Tongue (tissue), 1 donor: ENCODE measurements at regions not wholly inside any gene's neighbourhood (a gene's known extent, or its start where the extent isn't known, plus 50 kb on each side); places are given as distances from the start of the nearest gene placed in this dataset.
"Not testable (repeated sequence)": the region's sequence is repeated elsewhere in the genome, so short reads cannot be mapped to it uniquely, and the experiment has no call there.

Experiments used
- DNase-seq: peaks from one replicate; pipeline ENCODE4 v3.0.0-alpha.2; 2015

DNA sequence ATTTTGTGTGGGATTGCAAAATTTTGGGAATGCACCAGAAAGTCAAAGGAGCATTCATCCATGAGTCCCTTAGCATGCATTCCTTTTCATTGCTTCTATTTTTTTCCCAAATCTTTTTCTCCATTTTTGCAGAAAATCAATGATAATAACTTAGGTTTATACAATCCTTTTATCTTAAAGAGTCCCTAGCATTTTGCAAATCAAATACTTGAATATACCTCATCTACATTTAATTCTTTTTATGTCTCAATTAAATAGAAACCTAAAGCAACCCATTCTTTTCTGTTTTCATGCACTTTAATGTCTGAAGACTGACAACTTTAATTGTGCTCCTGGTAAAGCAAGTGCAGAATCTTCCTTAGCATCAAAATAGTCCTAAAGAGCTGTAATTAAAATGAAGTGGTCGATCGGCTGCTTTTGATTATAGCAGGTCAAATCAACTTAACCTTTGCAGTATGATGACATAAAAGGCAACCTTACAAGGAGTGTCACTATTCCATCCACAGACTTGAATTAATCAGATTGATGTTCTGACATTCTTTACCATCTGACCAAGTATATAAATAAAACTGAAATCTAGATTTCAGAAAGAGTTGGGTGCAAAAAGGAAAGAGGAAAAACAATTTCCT is 168.4 kb downstream of the ALG10B start:
- DNase-seq, result no peak

DNA sequence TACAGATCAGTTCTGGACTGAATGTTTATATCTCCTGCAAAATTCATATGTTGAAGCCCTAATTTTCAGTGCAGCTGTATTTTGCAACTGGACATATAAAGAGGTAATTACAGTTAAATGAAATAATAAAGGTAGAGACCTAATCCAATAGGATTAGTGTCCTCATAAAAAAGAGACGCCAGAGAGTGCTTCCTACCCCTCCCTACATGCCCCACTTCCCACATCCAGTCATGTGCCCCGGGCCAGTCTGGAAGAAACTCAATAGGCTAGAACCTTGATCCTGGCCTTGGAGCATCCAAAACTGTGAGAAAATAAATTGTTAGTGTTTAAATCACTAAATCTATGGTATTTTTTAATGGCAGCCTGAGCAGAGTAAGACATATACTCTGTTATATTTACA is 172.3 kb downstream of the ALG10B start:
- DNase-seq, result no peak

DNA sequence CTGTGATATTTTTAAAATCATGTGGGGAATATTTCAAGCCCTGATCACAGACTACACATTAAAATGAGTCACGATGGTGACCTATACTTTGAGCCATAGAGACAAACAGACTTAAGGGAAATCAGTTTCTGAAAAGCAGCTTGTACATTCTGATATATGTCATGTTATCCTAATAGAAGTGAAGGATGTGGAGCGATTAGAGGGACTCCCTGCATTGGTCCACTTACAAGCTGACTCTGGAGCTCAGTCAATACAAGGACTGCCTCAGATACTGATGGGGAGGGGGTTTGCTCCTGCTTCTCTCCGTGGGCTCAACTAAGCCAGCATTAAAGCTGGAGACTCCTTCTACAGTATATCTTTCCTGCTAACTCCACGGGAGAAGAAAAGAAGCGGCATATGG is 173.5 kb downstream of the ALG10B start:
- DNase-seq, result no peak

DNA sequence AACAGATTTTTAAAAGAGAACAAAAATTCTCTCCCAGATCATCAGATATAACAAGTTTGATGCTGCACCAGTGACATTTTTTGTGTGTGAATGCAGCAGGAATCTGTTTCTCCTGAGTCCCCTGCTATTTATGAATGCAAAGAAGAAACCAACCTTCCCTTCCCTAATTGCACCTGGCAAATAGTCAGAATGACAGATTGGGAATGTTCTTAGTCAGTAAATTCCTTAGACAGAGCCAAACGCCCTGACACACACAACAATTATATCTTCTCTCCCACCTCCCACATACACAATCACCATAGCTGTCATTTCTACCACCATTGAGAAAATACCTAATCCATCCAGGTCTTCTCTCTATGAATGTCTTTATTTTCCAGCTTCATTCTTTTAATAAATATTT is 174.4 kb downstream of the ALG10B start:
- DNase-seq, result no peak

DNA sequence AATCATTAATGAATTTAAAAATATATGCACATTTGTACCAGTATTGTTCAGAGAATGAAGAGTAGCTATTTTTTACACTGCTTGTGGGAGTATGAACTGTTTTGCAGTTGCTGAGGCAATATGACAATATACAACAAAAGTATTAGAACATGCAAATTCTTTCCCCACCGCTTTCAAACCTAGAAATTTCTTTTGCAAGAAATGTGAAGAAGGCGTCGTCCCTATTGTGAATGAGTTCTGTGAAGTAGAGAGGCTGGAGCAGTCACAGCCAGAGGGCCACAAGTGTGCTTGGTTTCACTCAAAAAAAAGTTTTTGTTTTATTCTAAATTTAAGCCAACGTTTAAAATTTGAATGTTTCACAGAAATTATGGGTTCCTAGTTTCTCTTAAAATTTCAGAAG is 184.9 kb downstream of the ALG10B start:
- no peak for DNase-seq

DNA sequence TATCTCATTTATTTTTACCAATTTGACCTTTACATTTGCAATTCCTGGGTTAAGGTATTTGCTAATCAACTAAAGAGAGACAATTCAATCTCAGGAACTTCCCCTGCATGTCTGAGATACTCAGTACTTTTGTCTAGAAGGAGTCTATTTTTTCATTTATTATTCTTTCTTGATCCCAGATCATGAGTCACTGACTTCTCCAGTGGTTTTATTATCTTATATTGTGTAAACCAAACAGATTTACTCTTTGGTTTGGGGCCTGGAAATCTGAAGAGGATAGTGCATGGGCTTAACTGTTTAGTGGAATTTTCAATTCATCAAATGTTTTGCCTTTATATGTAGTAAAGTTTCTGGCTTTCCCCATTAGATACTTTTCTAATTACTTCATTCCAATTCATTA is 185.4 kb downstream of the ALG10B start:
- DNase-seq, result no peak

DNA sequence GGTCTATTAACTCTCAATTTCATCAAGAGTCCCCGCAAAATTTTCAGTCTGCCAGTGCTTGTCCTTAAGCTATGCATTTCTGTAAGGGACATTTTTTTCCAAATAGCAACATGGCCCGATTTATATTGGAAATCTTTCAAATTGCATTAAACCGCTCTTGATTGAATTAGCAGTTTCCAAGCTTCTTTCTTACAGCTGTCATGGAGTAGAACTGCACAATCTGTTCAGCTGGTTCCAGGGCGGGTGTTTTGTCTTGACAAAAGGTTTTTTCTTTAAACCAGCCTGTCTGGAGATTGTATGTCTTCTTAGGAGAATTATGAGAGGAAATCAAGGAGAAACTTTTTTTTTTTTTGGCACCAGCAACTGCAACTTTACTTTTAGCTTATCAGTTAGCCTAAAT is 185.8 kb downstream of the ALG10B start:
- DNase-seq, result no peak

DNA sequence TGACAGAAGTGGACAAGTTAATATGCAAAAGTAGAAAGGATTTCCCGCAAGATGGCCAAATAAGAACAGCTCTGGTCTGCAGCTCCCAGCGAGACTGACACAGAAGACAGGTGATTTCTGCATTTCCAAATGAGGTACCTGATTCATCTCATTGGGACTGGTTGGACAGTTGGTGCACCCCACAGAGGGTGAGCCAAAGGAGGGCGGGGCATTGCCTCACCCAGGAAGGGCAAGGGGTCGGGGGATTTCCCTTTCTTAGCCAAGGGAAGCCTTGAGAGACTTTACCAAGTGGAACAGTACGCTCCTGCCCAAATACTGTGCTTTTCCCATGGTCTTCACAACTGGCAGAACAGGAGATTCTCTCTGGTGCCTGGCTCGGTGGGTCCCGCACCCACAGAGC is 191.3 kb downstream of the ALG10B start:
- DNase-seq, result no peak

DNA sequence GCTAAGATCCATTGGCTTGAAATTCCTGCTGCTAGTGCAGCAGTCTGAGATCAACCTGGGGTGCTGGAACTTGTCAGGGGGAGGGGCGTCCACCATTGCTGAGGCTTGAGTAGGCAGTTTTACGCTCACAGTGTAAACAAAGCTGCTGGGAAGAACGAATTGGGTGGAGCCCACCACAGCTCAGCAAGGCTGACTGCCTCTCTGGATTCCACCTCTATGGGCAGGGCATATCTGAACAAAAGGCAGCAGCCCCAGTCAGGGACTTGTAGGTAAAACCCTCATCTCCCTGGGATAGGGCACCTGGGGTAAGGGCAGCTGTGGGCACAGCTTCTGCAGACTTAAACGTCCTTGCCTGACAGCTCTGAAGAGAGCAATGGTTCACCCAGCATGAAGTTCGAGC is 191.7 kb downstream of the ALG10B start:
- no peak for DNase-seq

DNA sequence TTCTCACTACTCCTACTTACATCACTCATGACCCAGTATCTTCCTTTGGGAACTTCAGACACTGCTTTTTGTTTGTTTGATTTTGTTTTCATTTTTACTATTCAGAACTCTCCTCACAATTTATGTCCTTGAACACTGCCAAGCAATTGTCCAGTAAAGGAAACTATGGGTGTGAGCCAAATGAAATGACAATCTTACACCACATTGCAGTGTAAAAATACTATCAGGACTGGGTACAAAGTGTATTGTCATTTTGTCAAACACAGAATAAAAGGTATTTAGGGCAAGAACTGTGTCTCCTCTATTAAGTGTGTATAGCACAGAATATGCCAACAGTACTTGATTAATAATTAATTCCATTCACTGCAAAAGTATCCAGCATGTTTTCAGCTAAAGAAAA is 199.3 kb downstream of the ALG10B start:
- no peak for DNase-seq

DNA sequence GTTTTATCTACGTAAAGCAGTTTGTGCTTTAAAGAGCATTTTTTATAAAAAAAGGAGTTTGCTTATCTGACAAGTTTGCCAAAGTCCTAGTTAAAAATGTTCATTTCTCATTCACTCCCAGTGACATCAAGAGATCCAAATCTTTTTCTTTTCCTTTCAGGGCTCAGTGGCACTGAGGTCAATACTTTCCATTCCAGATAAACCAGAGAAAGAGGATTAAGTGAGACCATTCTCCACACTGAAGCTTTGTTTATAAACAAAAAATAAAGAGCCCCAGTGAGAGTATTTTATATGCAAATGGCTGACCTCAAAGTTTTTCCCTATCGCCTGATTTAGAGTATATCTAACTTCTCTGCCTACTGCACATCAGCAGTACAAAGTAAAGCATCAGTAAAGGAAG is 199.8 kb downstream of the ALG10B start:
- DNase-seq, result no peak

DNA sequence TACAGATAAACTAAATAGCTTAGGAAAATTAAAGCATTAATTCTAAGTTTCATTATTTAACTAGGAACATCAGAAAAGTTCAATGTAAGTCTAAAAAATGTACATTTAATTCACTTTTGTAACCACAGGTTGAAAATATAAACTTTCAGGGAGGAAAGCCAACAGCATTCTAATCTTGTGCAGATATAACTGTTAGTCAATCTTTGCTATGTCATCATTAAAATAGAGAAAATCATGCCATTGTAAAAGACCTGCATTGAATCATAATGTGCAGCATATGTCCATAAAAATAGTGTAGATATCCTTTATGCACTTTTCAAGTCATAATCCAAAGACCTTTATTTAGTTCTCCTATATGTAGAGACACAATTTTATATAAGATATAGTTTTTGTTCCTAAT is 207.3 kb downstream of the ALG10B start:
- no peak for DNase-seq

DNA sequence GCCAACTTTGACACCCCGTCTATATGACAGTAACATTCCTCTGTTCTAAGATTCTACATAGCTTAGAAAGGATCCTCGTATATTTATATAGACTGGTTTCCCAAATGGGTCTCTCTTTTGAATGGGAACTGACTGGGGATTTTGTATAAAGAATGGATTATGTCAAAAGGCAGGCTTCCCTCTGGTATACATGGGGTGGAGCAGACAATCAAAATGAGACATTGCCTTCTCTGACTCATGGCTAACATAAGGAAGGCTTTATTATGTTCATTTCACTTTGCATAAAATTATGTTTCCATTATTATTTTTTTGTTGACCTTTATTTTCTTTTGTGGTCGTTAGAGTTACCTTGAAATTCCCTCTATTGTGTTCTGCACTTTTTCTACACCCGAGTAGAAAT is 211.1 kb downstream of the ALG10B start:
- no peak for DNase-seq

DNA sequence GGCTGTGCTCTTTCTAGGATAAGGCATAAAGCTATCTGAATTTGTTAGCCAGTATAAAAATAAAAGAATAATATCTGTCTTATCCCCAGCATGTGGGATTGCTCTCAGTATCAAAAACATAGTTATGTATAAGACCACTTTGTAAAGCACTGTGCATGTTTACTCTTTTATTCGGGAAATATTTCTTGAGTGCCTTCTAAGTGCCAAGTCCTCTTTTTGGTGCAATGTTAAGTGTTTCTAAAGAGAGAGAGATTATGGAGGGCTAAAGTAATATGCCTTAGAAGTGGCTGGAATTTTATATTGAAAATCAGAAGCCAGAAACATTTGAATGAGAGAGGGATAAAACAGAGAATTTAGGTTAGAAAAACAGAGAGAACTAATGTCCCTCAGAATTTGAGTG is 212.0 kb downstream of the ALG10B start:
- no peak for DNase-seq

DNA sequence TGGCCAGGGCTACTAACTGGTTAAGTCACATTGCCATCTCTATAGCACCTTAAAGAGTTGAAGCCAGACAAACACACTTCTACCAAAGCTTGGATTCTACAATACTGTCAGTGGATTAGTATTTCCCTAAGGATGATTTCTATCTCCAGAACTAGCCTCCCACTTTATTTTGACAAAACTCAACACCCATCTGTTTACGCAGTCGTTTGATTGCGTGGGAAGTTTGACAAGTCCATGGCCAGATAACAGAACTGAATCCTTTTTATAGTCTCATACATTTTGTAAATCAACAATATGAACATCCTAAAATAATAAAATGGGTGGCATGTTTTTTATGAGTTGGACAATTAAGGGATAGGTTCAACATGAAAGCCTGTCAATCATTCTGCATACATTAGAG is 212.7 kb downstream of the ALG10B start:
- DNase-seq, result not testable (repeated sequence)

DNA sequence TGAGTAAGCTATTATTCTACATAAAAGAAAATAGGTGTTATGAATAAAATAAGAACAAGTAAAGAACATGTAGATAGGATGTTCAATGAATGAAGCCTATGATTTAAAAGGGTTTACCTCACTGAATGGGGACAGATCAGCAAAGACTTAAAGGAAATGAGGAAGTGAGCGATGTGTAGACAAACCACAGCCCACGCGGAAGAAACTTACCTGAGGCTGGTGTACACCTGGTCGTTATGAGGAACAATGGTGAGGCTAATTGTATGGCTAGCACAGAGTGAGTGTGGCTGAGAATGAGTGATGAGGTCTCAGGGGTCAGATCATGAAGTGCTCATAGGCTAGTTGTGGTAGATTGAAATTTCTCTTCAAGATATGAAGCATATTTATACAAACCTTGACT is 221.7 kb downstream of the ALG10B start:
- DNase-seq, result no peak

DNA sequence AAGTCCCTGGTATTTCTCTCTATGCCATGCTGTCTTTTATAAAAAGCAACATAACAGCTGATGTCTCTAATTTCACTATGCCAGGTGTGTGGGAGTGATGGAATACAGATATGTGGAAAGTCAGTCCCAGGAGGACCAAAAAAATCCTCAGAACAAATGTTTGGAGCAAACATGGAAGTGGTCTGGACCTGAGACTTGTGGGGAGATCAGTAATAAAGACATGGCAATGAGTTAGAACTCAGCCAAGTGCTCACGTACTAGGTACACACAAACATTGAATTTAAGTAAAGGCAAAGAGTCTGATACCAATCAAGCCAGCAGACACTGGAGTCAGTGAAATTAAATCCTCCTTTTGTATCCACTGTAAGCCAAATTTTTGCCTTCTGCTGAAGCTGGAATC is 223.6 kb downstream of the ALG10B start:
- no peak for DNase-seq

DNA sequence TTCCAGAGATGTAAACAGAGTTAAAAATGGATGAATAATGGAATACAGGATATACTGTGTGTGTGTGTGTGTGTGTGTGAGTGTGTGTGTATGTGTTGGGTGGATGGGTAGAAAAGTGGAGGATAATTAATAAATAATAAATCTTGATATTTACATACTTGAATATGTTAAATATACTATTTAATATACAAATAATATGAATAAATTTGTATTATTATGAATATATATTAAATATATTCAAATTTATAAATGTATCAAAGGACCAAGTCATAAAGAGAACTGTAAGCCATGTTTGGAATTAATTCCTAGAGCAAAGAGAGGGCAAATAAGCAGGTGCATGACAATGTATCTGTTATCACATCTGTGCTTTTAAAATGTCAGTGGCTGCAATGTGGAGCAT is 225.3 kb downstream of the ALG10B start:
- DNase-seq, result no peak

DNA sequence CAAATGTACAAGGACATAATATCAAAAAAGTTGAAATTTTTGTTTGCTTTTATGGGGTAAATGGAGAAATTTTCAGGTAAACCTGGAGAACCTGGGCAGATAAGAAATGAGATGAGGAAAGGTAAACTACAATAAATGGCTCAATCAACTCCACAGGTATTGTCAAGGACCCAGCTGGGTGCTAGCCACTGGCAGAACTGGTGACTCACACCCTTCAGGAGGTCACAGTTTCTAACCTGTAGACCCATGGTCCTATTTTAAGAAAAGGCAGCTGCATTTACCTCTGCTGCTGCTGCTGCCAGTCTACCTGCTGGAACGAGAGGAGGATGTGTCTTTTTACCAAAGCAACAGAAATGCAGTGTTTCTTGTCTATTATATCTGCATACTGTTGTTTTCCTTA is 226.6 kb downstream of the ALG10B start:
- DNase-seq, result no peak

DNA sequence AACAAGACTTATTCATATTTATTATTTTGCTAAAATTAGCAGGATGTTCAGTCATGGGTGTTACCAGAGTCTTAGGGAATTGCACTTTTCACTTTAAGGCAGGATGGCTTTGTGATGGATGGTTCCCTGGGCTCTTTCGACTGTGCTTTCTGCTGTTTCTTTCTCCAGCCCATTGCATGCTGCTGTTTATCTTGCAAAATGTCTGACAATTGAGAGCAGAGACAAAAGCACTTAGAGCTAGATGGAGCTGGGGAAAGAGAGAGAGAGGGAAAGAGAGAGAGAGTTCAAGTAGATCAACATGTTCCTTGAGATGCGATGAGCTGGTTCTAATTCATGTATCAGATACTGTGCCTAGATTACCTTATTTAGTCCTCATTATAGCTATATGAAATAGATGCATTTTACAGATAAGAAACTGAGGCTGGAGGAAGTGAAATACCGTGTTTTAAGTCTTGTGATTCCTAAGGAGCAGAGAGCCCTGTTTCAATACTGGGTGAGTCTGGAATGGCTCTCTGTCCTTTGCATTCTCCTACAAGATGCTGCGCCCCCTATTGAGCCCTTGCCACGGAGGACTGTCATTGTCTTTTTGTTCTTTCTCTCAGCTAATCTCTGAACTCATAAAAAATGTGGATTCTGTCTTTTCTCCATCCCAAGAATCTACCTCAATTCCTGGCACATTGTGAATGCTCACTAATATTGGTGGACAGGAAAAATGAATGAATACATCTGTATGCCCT is 227.9 kb downstream of the ALG10B start:
- no peak for DNase-seq

DNA sequence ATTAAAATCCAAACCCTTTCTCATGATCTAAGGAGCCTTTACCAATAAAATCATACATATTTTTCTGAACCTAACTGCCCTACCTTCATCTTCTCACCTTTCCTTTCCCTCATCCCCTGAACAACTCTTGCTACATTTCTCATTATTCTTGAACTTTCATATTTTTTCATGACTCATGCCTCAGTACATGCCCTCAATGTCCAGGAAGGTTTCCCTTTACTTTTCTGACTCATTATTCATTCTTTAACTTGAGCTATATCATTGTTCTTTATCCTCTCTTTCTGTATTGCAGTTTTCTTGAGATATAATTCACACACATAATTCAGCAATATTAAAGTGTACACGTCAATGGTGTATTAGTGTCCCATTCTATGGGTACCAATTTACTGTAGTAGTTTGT is 231.0 kb downstream of the ALG10B start:
- DNase-seq, result no peak

DNA sequence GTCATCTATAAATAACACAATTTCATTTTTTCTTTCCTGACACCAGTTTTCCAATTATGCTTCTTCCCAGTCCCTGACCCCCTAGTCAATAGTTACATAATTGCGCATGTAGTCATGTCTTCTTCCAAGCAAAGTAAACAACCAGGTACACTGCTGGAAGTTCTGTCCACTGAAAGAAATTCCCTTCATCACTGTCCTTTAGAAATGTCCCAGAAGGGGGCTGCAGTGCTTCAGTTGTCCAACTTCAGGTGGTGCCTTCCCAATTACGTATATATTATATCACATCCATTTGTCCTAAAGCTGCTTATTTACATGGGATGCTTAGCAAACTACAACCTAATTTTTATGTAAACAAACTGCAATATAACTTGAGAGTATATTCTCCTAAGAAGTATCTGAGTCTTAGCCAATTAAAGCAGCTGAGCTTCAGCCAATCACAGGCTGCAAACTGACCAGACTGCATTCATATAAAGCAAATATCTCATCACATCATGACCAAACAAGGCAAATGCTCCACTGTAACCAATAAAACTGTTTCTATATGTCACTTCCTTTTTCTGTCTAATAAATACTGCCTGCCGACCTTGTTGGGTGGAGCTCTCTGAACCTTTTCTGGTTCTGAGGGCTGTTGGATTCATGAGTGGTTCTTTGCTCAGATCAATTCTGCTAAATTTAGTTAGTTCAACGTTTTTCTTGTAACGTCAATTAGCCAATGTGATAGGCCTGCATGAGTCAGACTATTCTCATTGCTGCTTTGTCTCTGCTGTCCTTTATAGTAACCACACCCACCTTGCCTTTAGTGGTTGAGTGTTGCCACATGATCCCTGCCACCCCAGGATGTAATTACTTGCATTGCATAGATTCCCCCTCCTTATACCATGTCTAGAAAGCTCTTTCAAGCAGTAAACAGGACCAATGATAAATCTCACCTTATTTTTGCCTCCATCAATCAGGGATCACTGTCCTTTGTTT is 239.3 kb downstream of the ALG10B start:
- no peak for DNase-seq

DNA sequence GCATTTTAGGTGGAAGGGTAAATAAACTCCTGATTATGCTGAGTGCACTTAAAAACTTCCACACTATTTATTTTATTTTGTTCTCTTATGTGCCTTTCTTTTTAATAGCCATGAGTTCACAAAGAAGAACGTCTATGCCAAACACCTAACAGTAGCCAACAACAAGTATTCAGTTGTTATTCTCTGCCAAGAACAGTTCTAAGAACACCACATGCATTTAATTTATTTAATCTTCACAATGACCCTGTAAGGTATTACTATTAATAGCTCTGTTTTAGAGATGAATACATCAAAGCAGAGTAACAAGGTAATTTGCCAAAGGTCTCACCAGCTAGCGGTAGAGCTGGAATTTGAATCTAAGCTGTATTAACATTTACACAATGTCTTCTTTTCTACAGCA is 240.1 kb downstream of the ALG10B start:
- no peak for DNase-seq
